ENCODE measurements at regions not wholly inside any gene's neighbourhood (a gene's known extent, or its start where the extent isn't known, plus 50 kb on each side); places are given as distances from the start of the nearest gene placed in this dataset.

GRCh38 chr12:89859508-89860220 lies 151.0 kb upstream of the ATP2B1 start:
- H3K4me3 ChIP-seq (ENCODE audit: low read length), result no peak overlapping the region
- no peaks in the 10 kb centered on the region for H3K9me3 ChIP-seq (ENCODE audit: low read depth, low read length)
- peaks cover 75% of the 10 kb centered on the region for H3K4me1 ChIP-seq (ENCODE audit: insufficient read depth, low read length)
- no peaks in the 10 kb centered on the region for H3K27me3 ChIP-seq (ENCODE audit: insufficient read depth, low read length)

GRCh38 chr12:89858718-89859117 lies 150.1 kb upstream of the ATP2B1 start:
- Histone ChIP-seq H3K4me3 (ENCODE audit: low read length) (no peak overlapping the region), H3K9me3 (ENCODE audit: low read depth, low read length) (no peaks in the 10 kb centered on the region), H3K4me1 (ENCODE audit: insufficient read depth, low read length) (peaks cover 68% of the 10 kb centered on the region), H3K27me3 (ENCODE audit: insufficient read depth, low read length) (no peaks in the 10 kb centered on the region)

- Histone ChIP-seq H3K27me3 (ENCODE audit: insufficient read depth, low read length) (no peaks in the 10 kb centered on the region), H3K9me3 (ENCODE audit: low read depth, low read length) (no peaks in the 10 kb centered on the region), H3K4me3 (ENCODE audit: low read length) (no peak overlapping the region), H3K4me1 (ENCODE audit: insufficient read depth, low read length) (peaks cover 58% of the 10 kb centered on the region)
Observed at GRCh38 chr12:89857652-89858274, 149.1 kb upstream of the ATP2B1 start.

- Histone ChIP-seq H3K9me3 (ENCODE audit: low read depth, low read length) (no peaks in the 10 kb centered on the region), H3K27me3 (ENCODE audit: insufficient read depth, low read length) (no peaks in the 10 kb centered on the region), H3K4me1 (ENCODE audit: insufficient read depth, low read length) (peaks cover 45% of the 10 kb centered on the region), H3K4me3 (ENCODE audit: low read length) (no peak overlapping the region)
Observed at GRCh38 chr12:89856431-89856830, 147.8 kb upstream of the ATP2B1 start.

- H3K4me1 ChIP-seq (ENCODE audit: insufficient read depth, low read length), result peaks cover 3% of the 10 kb centered on the region
- no peak overlapping the region for H3K4me3 ChIP-seq (ENCODE audit: low read length)
- no peaks in the 10 kb centered on the region for H3K9me3 ChIP-seq (ENCODE audit: low read depth, low read length)
- H3K27me3 ChIP-seq (ENCODE audit: insufficient read depth, low read length), result no peaks in the 10 kb centered on the region
Observed at GRCh38 chr12:89848732-89849131, 140.1 kb upstream of the ATP2B1 start.

GRCh38 chr12:89846473-89847055 lies 137.9 kb upstream of the ATP2B1 start:
- Histone ChIP-seq H3K4me3 (ENCODE audit: low read length) (no peak overlapping the region), H3K27me3 (ENCODE audit: insufficient read depth, low read length) (no peaks in the 10 kb centered on the region), H3K4me1 (ENCODE audit: insufficient read depth, low read length) (peaks cover 3% of the 10 kb centered on the region), H3K9me3 (ENCODE audit: low read depth, low read length) (no peaks in the 10 kb centered on the region)

- H3K4me1 ChIP-seq (ENCODE audit: insufficient read depth, low read length), result peaks cover 3% of the 10 kb centered on the region
- H3K4me3 ChIP-seq (ENCODE audit: low read length), result no peak overlapping the region
- no peaks in the 10 kb centered on the region for H3K27me3 ChIP-seq (ENCODE audit: insufficient read depth, low read length)
- H3K9me3 ChIP-seq (ENCODE audit: low read depth, low read length), result no peaks in the 10 kb centered on the region
Observed at GRCh38 chr12:89845767-89846166, 137.1 kb upstream of the ATP2B1 start.

GRCh38 chr12:89845366-89845765 lies 136.7 kb upstream of the ATP2B1 start:
- H3K9me3 ChIP-seq (ENCODE audit: low read depth, low read length), result no peaks in the 10 kb centered on the region
- H3K4me1 ChIP-seq (ENCODE audit: insufficient read depth, low read length), result peaks cover 3% of the 10 kb centered on the region
- H3K27me3 ChIP-seq (ENCODE audit: insufficient read depth, low read length), result no peaks in the 10 kb centered on the region
- H3K4me3 ChIP-seq (ENCODE audit: low read length), result no peak overlapping the region

- peaks cover 3% of the 10 kb centered on the region for H3K4me1 ChIP-seq (ENCODE audit: insufficient read depth, low read length)
Observed at GRCh38 chr12:89844539-89844938, 135.9 kb upstream of the ATP2B1 start.

GRCh38 chr12:89840162-89840922 lies 131.7 kb upstream of the ATP2B1 start:
- H3K4me3 ChIP-seq (ENCODE audit: low read length), result no peak overlapping the region

More at GRCh38 chr12:89844539-89844938, 135.9 kb upstream of the ATP2B1 start:
- Histone ChIP-seq H3K27me3 (ENCODE audit: insufficient read depth, low read length) (no peaks in the 10 kb centered on the region), H3K9me3 (ENCODE audit: low read depth, low read length) (no peaks in the 10 kb centered on the region), H3K4me3 (ENCODE audit: low read length) (no peak overlapping the region)

GRCh38 chr12:89839444-89839843 lies 130.8 kb upstream of the ATP2B1 start:
- Histone ChIP-seq H3K9me3 (ENCODE audit: low read depth, low read length) (no peaks in the 10 kb centered on the region), H3K4me3 (ENCODE audit: low read length) (no peak overlapping the region), H3K4me1 (ENCODE audit: insufficient read depth, low read length) (no peaks in the 10 kb centered on the region), H3K27me3 (ENCODE audit: insufficient read depth, low read length) (no peaks in the 10 kb centered on the region)

More at GRCh38 chr12:89840162-89840922, 131.7 kb upstream of the ATP2B1 start:
- no peaks in the 10 kb centered on the region for H3K27me3 ChIP-seq (ENCODE audit: insufficient read depth, low read length)
- no peaks in the 10 kb centered on the region for H3K9me3 ChIP-seq (ENCODE audit: low read depth, low read length)
- no peaks in the 10 kb centered on the region for H3K4me1 ChIP-seq (ENCODE audit: insufficient read depth, low read length)

- Histone ChIP-seq H3K4me1 (ENCODE audit: insufficient read depth, low read length) (no peaks in the 10 kb centered on the region), H3K4me3 (ENCODE audit: low read length) (no peak overlapping the region), H3K9me3 (ENCODE audit: low read depth, low read length) (no peaks in the 10 kb centered on the region), H3K27me3 (ENCODE audit: insufficient read depth, low read length) (no peaks in the 10 kb centered on the region)
Observed at GRCh38 chr12:89838833-89839232, 130.2 kb upstream of the ATP2B1 start.

- Histone ChIP-seq H3K9me3 (ENCODE audit: low read depth, low read length) (no peaks in the 10 kb centered on the region), H3K4me1 (ENCODE audit: insufficient read depth, low read length) (no peaks in the 10 kb centered on the region), H3K27me3 (ENCODE audit: insufficient read depth, low read length) (no peaks in the 10 kb centered on the region), H3K4me3 (ENCODE audit: low read length) (no peak overlapping the region)
Observed at GRCh38 chr12:89836026-89836425, 127.4 kb upstream of the ATP2B1 start.

GRCh38 chr12:89834676-89835075 lies 126.0 kb upstream of the ATP2B1 start:
- H3K4me3 ChIP-seq (ENCODE audit: low read length), result no peak overlapping the region
- H3K4me1 ChIP-seq (ENCODE audit: insufficient read depth, low read length), result no peaks in the 10 kb centered on the region
- no peaks in the 10 kb centered on the region for H3K9me3 ChIP-seq (ENCODE audit: low read depth, low read length)
- H3K27me3 ChIP-seq (ENCODE audit: insufficient read depth, low read length), result no peaks in the 10 kb centered on the region

All from mononuclear cell (primary cell).